ENCODE measurements at regions not wholly inside any gene's neighbourhood (a gene's known extent, or its start where the extent isn't known, plus 50 kb on each side); places are given as distances from the start of the nearest gene placed in this dataset.

DNA sequence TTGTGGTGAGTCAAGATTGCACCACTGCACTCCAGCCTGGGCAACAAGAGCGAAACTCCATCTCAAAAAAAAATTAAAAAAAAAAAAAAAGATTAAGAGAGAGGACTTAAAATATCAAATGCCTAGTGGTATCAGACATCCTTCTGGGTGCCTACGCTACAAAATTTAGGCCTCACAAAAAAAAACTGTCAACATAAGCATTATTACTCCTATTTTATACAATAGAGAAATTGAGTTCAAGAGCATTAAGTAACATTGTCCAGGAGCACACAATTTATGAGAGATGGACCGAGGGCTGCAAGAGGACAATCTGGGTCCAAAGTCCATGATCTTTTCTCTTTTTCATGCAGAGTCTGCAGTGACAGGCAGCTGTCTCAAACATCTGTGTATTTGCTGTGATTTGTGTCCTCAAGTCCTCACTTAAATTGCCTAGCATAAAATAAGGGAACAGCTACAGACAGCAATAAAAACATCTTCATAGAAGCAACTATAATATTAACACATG lies 62.4 kb downstream of the OSR1 start:
- Histone ChIP-seq H3K27me3 (ENCODE audit: control insufficient read depth in 4 of 4, insufficient read depth in 4 of 4, low read length in 3 of 4) (no peaks in the 10 kb centered on the region), H3K4me1 (ENCODE audit: control insufficient read depth in 4 of 4, insufficient read depth in 4 of 4, low read length in 3 of 4) (no peaks in the 10 kb centered on the region), H3K36me3 (ENCODE audit: control insufficient read depth in 4 of 4, insufficient read depth in 3 of 4, low read depth in 1 of 4, low read length in 3 of 4) (no peaks in the 10 kb centered on the region), H3K9ac (ENCODE audit: low read depth in 1 of 2, low read length in 2 of 2) (no peak overlapping the region), H3K4me3 (ENCODE audit: low read depth in 1 of 3, low read length in 3 of 3) (no peak overlapping the region), H3K27ac (ENCODE audit: low read depth in 1 of 2, low read length in 2 of 2) (no peak overlapping the region), H3K9me3 (ENCODE audit: control insufficient read depth in 4 of 4, low read length in 3 of 4) (no peaks in the 10 kb centered on the region)
- DNase-seq (ENCODE audit: low spot score): no peak
- peak; percentile 56 to 78 for TF ChIP-seq HNF4A (conservative IDR thresholded peaks at IDR 0.05)
- TF ChIP-seq FOXA1 (IDR thresholded peaks at IDR 0.05): no peak
- TF ChIP-seq TAF1 (conservative IDR thresholded peaks at IDR 0.05): no peak
- 72% methylated on average over 3 of the region's 3 CpGs for WGBS

DNA sequence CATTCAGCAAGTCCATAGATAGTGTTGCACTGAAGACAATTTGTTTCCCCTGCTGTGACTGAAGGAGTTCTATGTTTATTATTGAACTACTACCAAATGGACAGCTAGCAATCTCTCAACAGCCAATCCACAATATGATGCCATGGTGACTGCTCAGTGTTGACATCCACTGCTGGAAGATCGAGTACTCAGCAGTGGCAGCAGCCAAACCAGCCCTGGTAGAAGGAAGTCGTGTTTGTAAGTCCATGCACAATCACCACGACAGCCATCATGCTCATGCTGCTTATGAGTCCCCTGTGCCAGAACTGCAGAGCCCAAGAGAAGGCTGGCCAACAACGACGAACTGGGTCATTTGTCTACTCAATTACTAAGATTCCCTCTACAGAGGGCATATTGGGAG lies 66.4 kb downstream of the OSR1 start:
- Histone ChIP-seq H3K27ac (ENCODE audit: low read depth in 1 of 2, low read length in 2 of 2) (no peak overlapping the region), H3K4me1 (ENCODE audit: control insufficient read depth in 4 of 4, insufficient read depth in 4 of 4, low read length in 3 of 4) (no peaks in the 10 kb centered on the region), H3K9me3 (ENCODE audit: control insufficient read depth in 4 of 4, low read length in 3 of 4) (no peaks in the 10 kb centered on the region), H3K27me3 (ENCODE audit: control insufficient read depth in 4 of 4, insufficient read depth in 4 of 4, low read length in 3 of 4) (no peaks in the 10 kb centered on the region), H3K36me3 (ENCODE audit: control insufficient read depth in 4 of 4, insufficient read depth in 3 of 4, low read depth in 1 of 4, low read length in 3 of 4) (no peaks in the 10 kb centered on the region), H3K9ac (ENCODE audit: low read depth in 1 of 2, low read length in 2 of 2) (no peak overlapping the region), H3K4me3 (ENCODE audit: low read depth in 1 of 3, low read length in 3 of 3) (peak overlapping the region in 1 of 3 donors; percentile 36)
- TF ChIP-seq RAD21 (IDR thresholded peaks at IDR 0.05) (no peak), FOXA2 (IDR thresholded peaks at IDR 0.05) (no peak), FOXA1 (IDR thresholded peaks at IDR 0.05) (no peak), NR2F2 (IDR thresholded peaks at IDR 0.05) (no peak), JUND (IDR thresholded peaks at IDR 0.05) (no peak), HNF4A (conservative IDR thresholded peaks at IDR 0.05) (no peak), HNF4G (IDR thresholded peaks at IDR 0.05) (no peak), EGR1 (IDR thresholded peaks at IDR 0.05; ENCODE audit: low read depth in 2 of 2) (no peak), RXRA (IDR thresholded peaks at IDR 0.05) (no peak), GABPA (IDR thresholded peaks at IDR 0.05 in 1 of 2, conservative IDR thresholded peaks at IDR 0.05 in 1 of 2) (no peak), SP1 (IDR thresholded peaks at IDR 0.05) (no peak), YY1 (IDR thresholded peaks at IDR 0.05) (no peak), TAF1 (conservative IDR thresholded peaks at IDR 0.05) (no peak)
- TF ChIP-seq, protein P1, sequence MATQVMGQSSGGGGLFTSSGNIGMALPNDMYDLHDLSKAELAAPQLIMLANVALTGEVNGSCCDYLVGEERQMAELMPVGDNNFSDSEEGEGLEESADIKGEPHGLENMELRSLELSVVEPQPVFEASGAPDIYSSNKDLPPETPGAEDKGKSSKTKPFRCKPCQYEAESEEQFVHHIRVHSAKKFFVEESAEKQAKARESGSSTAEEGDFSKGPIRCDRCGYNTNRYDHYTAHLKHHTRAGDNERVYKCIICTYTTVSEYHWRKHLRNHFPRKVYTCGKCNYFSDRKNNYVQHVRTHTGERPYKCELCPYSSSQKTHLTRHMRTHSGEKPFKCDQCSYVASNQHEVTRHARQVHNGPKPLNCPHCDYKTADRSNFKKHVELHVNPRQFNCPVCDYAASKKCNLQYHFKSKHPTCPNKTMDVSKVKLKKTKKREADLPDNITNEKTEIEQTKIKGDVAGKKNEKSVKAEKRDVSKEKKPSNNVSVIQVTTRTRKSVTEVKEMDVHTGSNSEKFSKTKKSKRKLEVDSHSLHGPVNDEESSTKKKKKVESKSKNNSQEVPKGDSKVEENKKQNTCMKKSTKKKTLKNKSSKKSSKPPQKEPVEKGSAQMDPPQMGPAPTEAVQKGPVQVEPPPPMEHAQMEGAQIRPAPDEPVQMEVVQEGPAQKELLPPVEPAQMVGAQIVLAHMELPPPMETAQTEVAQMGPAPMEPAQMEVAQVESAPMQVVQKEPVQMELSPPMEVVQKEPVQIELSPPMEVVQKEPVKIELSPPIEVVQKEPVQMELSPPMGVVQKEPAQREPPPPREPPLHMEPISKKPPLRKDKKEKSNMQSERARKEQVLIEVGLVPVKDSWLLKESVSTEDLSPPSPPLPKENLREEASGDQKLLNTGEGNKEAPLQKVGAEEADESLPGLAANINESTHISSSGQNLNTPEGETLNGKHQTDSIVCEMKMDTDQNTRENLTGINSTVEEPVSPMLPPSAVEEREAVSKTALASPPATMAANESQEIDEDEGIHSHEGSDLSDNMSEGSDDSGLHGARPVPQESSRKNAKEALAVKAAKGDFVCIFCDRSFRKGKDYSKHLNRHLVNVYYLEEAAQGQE (IDR thresholded peaks at IDR 0.05): no peak
- TF ChIP-seq, protein P2, sequence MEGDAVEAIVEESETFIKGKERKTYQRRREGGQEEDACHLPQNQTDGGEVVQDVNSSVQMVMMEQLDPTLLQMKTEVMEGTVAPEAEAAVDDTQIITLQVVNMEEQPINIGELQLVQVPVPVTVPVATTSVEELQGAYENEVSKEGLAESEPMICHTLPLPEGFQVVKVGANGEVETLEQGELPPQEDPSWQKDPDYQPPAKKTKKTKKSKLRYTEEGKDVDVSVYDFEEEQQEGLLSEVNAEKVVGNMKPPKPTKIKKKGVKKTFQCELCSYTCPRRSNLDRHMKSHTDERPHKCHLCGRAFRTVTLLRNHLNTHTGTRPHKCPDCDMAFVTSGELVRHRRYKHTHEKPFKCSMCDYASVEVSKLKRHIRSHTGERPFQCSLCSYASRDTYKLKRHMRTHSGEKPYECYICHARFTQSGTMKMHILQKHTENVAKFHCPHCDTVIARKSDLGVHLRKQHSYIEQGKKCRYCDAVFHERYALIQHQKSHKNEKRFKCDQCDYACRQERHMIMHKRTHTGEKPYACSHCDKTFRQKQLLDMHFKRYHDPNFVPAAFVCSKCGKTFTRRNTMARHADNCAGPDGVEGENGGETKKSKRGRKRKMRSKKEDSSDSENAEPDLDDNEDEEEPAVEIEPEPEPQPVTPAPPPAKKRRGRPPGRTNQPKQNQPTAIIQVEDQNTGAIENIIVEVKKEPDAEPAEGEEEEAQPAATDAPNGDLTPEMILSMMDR (IDR thresholded peaks at IDR 0.05; ENCODE audit: low read depth, low read length, missing input control): no peak
- TF ChIP-seq, protein P3, sequence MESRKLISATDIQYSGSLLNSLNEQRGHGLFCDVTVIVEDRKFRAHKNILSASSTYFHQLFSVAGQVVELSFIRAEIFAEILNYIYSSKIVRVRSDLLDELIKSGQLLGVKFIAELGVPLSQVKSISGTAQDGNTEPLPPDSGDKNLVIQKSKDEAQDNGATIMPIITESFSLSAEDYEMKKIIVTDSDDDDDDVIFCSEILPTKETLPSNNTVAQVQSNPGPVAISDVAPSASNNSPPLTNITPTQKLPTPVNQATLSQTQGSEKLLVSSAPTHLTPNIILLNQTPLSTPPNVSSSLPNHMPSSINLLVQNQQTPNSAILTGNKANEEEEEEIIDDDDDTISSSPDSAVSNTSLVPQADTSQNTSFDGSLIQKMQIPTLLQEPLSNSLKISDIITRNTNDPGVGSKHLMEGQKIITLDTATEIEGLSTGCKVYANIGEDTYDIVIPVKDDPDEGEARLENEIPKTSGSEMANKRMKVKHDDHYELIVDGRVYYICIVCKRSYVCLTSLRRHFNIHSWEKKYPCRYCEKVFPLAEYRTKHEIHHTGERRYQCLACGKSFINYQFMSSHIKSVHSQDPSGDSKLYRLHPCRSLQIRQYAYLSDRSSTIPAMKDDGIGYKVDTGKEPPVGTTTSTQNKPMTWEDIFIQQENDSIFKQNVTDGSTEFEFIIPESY (IDR thresholded peaks at IDR 0.05): no peak
- TF ChIP-seq, protein P4, sequence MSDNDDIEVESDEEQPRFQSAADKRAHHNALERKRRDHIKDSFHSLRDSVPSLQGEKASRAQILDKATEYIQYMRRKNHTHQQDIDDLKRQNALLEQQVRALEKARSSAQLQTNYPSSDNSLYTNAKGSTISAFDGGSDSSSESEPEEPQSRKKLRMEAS (IDR thresholded peaks at IDR 0.05): no peak
- TF ChIP-seq, protein P5, sequence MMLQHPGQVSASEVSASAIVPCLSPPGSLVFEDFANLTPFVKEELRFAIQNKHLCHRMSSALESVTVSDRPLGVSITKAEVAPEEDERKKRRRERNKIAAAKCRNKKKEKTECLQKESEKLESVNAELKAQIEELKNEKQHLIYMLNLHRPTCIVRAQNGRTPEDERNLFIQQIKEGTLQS (IDR thresholded peaks at IDR 0.05): no peak
- no peak for DNase-seq (ENCODE audit: low spot score)
- 76% methylated on average over 5 of the region's 5 CpGs for WGBS

Data from liver (tissue), 8 donors.